NCI-H460 (cell line): ENCODE measurements at regions not wholly inside any gene's neighbourhood (a gene's known extent, or its start where the extent isn't known, plus 50 kb on each side); places are given as distances from the start of the nearest gene placed in this dataset.

Experiments used
- DNase-seq: peaks from one replicate; pipeline ENCODE4 v3.0.0-alpha.2; 2016; ENCODE audit warnings: low read depth; ENCODE audit errors: extremely low read depth

DNA sequence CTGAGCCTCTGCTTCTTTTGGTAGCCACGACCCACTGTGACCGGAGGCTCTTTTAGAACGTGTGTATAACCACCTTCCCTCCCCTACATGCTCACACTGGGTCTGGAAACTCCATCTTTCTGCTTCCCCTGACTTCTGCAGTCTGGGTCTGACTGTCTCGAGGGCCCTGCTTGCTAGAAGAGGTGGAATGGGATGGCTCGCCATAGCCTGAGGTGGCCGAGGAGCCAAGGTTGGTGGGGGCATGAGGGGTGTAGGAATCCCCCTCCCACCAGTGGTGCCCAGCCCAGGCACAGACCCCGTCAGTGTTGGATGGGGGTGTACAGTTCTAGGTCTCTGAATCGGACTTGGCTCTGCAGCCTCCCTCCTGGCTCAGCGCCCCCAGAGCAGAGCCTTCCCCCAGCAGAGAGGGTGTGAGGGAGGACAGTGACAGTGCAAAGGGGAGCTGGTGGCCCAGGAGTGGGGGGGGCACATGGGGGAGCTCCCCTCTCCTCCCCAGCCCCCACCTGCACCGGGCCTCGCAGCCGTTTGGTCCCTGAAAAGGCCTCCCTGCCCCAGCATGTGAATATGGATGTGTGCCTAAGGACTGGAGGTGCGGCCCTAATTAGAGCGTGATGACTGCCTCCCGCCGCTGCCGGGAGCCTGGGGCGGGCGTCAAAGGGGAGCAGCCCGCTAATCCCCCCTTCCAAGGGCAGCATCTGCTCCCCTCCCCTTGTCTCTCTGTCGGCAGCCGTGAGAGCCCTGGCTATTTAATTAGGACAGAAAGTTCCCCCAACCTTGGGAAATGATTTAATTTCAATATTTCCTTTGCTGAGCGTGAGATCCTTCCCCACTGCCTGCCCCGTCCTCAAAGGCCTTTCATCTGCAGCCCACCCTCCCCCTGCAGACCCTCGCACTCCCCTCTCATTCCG is 196.2 kb upstream of the C14orf180 start:
- DNase-seq: no peak

DNA sequence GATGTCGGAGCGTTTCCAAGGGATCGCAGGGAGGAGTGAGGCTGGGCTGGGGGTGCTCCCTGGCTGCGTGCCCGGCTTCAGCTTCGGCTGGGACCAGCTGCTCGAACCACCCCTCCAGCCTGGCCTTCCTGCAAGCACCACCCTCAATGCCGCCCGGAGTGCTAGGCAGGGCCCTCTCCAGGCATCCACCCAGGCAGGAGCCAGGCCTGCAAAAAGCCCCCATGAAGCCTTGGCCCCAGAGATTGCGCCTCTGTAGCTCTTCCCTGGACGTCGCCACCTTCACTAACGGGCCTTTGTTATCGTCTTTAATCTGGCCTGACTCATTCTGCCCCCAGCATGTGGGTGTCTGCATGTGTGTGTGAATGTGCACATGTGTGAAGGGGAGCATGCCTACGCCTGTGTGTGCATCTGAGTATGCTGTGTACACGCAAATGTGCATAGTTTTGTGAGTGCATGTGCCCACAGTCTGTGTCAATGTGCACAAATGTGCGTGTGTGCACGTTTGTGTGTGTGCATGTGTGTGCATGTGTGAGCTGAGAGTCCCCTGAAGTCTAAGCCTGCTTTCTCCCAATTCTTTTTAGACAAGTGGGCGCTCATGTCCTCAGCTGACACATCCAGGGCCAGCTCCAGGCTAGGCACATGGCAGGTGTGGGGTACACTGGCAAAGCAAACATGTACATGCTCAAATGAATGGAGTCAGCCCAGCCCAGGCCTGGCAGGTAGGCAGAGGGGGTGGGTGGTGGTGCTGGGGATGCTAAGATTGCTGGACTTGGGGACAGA is 195.4 kb upstream of the C14orf180 start:
- DNase-seq: no peak

DNA sequence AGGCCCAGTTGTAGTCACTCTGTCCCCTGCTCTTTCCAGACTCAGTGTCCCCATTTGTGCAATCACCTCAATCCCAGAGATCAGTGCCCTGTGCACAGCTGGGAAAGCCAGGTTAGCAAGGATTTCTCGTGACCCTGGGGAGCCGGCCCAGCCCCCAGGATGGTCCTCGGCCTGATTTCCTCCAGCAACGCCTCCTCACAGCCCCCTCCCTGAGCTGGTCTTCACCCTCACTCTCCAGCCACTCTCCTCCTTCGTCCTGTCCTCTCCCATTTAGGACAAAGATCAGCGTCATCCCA is 194.8 kb upstream of the C14orf180 start:
- DNase-seq: no peak

DNA sequence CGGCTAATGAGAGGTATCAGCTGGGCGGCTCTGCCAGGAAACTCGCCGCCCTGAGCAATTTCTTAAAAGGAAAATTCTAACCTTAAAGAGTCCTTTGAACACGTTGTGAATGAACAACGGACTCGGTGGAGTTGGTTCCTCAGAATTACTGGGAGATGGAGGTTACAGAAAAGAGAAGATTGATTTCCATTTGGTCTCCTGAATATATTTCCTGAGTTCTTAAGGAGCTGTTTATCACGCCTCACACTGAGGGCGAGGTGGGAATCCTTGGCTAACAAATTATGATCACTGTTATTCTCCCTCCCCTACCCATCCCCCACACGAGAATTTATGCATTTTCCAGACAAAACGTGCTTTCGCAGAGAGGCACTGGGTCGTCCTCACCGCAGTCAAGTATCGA is 194.5 kb upstream of the C14orf180 start:
- DNase-seq: no peak

DNA sequence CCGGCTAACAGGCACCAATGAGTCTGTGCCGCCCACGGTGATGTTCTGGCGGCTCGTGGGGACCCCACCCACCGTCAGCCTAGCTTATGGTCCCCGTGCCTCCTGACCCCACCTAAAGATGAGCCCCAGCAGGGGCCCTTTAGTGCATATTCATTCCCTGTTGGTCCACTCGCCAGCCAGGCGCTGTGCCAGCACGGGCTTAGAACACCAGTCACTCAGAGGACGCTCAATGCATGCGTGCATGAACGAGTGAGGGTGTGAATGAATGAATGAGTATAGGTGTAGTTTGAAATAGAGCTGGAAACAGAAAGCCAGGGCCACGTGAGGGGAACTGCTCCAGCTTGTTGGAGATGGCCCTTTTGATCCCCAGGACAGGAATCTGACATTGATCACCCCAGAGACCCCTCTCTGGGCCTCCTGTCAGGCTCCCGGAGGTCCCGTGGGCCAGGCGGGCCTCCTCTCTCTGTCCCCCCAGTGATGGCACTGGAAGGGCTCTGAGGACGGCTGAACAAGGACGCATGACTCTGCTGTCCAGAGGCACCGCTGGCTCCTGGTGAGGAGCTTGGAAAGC is 193.9 kb upstream of the C14orf180 start:
- no peak for DNase-seq

DNA sequence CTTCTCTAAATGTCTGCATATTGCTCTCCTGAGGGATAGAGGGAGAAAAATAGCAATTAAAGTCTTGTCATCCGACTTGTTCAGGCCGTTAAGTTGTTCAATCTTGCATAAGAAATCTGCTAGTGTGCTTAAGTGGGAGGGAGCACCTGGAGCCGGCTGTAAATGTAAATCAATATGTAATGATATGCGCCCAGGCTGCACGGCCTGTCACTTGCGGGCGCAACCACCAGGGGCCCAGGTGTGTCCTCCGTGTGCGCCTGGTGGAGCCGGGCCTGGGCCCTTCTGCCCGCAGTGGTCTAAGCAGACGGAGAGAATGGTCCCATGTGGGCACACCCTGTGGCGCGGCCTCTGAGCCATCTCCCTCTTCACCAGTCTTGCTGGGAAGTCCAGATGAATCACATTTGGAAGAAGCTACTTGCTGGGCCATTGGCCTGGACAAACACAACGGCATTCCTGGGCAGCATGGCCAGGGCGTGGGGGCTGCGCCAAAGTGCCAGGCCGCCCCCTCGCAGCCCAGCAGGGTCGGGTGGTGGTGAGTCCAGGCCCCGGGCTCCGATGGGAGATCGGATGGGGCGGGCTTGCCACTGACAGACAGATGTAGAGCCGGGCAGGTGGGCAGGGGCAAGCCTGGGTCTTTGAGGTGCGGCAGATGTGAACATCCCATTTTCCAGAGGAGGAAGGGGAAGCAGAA is 193.3 kb upstream of the C14orf180 start:
- DNase-seq: no peak

DNA sequence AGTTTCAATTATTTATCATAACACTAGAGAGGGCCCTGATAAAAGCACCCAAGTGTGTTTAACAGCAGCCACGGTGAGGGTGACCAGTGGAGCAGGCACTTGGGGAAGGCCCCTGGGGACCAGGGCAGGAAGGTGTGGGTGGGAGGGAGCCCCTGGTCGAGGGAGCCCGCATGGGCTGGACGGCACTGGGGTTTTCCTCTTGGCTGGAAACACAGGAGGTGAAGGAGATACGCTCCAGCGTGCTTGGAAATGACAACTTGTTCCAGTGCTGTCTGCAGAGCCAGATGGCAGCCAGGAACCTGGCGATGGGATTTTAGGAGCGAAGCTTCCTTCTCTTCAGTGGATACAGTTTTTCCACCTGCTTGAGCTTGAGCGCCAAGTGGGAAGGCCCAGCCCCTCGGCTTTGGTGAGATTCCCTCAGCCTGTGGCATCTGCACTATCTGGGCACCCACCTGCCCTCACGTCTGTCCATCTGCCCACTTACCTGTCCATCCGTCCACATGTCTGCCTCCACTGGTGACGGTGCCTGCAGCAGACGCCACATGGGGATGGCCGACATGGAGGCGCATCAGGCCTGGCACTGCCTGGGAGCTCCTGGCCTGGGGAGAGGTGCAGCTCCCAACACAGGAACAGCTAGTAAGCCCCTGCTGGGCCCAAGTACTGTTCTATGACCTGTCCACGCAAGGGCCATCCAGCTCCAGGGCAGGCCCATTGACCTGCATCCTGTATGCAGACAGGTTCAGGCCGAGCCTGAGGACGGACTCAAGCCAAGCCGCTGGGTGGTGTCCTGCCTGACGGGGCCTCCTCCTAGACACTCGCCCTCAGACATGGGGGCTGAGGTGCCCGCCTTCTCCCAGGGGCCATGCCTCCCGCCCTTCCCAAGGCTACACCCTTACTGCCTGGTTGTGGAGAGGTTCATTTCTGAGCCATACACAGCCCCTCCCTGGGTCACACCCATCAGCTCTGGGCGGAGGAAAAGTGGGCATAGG is 192.2 kb upstream of the C14orf180 start:
- DNase-seq: no peak

DNA sequence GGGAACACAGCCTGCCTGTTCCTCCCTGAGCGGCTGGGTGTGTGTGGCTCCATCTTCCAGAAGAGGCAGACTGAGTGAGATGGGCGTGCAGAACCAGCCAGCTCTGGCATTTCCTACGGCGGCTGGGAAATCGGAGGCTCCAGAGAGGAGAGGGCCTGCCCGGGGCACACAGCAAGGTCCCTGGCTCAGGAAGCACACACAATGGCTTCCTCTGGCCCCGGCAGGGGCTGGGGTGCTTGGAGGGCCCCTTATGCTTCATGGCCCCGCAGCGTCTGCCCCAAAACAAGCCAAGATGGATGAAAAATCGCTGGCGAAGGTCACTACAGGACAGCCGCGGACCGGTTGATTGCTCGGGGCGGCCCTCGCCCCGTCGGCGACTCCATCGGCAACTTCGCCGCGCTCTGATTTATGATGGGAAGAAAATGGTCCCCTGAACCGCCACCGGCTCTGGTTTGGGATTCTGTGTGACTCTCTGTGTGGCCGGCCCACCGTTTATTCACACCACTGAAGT is 191.5 kb upstream of the C14orf180 start:
- DNase-seq: no peak

DNA sequence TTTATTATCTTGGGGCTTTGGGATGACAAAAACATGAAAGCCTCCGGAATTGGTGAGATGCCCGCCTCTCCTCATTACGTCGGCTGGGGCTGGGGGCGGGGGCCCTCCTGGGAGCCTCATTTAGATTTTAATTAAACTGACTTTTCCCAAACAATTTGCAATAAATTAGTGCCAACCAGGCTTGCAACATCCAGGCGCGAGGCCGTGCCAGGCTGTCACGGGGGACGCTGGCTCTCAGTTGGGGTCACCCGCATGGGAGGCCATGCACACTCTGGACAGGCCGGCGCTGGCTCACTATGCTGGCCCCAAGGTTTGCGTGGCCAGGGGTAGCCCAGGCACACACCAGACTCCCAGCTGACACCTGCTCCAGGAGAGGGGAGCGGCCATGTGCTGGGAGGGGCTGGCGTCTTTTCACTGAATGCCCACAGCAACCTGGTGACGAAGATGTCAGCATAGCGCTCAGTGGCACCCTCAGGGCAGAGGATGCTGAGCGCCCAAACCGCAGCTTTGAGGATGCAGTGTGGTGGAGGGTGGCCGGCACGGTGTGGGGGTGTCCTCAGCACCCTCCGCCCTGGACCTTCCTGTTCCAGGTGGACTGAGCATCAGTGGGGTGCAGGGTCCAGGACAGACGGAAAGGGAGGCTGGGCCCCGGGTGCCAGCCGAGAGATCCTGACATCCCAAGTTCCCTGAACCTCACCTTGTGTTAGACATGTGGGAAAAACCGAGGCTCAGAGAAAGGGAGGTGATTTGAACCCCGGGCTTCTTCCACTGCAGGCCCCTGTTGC is 190.8 kb upstream of the C14orf180 start:
- DNase-seq: no peak

DNA sequence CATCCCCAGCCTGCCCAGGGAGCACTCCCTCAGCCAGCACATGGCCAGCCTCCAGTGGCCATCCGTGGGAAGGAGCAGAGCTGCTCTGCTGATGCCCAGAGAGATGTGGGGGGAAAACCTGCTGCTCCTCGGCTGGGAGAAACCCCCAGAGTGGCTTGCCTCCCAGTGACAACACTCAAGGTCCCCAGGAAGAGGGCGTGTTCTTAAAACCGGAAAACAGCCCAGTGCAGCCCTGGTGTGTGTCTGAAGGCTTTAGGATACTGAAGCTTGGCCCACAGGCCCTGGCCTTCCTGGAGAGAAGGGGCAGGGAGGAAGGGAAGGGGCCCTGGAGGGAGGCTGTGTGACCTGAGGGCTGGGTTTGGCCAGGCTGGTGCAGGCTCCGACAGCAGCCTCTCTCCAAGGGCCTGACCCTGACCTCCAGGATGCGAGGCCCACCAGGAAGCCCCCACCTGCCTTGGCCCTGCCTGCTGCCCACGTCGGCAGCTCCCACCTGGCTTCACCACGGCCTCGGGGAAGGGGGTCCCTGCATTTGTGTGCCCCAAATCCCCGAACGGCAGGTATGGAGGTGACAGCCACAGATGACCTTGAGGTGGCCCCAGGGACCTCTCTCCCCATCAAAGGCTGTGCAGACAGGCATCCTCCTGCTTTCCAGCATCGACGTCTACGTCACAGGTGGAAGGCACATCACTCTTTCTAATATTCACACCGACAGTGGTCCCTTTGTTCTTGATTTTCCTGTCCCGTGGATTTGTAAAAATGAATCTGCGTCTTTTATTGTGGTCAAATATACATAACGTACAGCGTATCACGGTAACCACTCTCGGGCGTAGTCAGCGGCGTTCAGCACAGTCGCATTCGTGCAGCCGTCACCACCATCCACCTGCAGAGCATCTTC is 190.0 kb upstream of the C14orf180 start:
- no peak for DNase-seq

DNA sequence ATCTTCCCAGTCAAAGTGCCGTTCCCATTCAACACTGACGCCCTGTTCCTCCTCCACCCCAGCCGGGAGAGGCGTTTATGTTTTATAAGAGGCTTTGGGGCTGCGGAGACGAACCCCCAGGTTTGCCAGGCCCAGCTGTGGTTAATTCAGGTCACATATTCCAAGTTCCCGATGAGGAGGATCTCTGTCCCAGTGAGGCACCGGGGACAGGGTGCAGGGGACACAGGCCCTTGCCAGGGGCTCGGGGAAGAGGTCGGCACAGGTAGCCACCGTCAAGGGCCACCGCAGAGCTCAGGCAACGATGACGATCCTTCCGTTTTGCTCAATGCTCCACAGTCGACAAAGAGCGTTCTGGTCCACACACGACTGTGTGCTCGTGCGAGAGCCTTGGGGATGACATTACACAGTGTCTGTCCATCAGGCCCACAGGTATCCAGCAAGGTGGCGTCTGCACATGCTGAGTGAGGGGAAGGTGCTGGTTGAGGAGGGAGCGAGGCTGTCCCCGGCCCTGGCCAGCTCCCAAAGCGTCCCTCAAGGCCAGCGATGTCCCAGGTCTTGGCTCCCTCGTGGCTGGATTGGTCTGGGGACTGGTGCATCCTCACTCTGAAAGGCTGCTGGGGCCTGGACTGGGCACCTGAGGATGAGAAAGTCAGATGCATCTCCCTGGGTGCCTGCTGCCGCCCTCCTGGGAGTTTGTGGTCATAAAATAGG is 189.2 kb upstream of the C14orf180 start:
- no peak for DNase-seq

DNA sequence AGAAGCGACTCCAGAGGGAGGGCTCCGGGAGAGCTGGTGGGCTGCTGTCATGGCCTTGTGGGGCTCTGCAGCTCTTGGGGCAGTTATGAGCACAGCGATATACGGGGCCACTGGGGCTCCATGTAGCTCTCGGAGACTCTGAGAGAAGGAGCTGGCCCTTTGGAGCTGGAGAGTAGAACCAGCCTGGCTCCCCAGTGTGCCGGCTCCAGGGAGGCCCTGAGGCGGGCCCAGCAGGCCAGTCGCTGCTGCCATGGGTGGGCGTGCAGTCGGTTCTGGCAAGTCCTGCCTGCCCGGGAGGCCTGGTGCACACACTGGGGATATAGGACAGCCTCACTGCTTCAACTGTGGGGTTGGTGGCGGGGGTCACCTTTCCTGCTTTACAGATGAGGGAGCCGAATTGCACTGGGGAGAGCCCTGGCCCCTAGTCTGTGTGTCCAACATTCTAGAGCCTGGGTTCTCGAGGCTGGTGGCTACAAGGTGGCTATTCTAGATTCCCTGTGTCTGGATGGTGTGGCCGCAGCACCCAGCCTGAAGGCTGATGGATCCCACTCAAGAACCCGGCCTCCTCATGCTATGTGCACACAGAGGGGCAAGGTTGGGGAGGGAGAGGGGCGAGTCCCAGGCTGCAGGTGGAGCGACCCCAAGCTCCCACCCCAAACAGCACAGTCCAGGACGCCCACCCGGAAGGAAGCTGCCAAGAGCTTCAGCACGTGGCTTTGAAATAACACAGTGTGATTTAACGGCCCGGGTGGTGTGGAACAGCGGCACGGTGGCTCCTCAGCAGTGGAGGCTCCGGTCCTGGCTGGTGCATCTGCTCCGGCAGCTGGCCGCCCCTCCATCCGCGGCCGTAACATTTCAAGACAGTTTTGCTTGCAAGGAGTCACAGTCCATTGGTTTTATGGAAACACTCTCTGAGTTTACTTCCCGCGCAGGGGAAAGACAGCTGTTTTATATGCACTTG is 188.3 kb upstream of the C14orf180 start:
- no peak for DNase-seq

DNA sequence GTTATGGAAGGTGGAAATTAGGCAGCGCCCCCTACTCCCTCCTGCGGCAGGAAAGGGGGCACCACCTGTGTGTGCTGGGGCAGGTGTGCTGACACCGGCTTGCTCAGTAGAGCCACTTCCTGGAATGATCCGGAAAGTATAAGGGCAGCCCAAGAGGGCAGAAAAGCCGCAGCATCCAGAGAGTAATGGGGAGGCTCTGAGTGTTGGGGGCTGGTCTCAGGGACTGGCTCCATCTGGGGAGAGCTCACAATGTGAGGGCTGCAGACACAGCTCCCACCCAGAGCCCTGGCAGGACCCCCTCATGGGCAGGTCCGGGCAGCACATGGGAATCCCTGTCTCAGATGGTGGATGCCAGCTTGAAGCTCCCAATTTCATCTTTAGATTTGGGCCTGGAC is 187.6 kb upstream of the C14orf180 start:
- no peak for DNase-seq

DNA sequence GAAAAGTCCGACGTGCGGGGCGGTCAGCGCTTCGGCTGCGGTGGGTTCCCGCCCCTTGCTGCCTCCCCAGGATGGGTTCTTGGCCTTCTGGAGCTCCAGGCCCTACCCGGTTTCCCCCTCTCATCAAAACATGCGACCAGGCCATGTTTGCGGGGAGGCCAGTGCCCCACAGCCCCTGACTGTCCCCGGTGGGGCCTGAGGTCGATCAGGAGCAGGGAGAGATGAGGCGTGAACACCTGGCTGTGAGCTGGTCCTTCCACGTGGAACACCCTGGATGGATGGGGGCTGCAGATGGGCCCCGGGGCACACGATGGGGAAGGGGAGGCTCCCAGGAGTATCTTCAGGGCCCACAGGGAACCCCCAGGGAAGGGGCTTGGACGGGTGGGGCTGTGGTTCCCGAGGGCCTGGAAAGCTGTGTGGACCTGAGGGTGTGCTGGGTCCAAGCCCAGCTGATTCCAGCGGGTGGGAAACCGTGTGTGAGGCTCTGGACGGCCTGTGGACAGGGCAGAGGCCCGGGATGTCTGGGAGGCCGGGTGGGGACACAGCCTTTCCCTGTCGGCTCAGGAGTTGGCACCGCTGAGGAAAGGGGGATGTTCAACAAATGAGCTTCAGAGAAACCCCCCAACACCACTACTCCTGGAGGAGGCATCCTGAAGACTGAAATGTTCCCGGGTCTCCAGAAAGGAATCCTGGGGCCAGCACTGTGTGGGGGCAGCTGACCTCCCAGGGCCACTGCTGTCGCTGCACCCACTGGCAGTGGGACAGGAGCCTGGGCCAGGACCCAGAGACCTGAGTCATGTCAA is 187.0 kb upstream of the C14orf180 start:
- DNase-seq: no peak

DNA sequence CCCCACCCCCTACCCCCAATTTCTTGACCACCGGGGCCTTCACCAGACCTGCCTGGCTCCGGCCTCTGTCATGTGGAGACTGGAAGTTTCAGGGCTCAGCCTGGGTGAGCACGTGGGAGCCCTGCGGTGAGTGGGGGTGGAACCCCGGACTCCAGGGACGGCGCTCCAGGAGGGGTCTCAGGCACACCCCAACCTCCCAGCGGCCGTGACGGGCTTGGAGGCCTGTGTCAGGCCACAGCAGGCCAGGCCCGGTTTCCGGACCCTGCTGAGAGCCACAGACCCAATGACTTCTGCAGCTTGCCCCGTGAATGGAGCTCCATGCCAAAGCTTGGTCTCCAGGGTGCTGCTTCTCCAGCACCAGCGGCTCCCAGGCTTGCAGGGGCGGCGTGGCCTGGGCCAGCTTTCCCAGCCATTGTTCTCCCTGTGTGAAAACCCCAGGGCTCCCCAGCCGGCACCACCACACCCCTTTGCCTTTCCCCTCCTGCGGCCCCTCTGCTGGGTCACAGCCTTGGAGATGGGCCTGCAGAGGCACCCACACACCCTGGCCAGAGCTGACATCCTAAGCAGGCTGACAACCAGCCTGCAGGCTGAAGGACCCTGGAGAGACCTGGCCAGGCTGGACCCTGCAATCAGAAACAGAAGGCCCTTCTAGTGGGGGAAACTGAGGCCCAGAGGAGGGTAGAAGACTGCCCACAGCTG is 186.2 kb upstream of the C14orf180 start:
- DNase-seq: no peak
